Stromal cell of bone marrow (primary cell): ENCODE measurements at regions not wholly inside any gene's neighbourhood (a gene's known extent, or its start where the extent isn't known, plus 50 kb on each side); places are given as distances from the start of the nearest gene placed in this dataset.
"Not testable (repeated sequence)": the region's sequence is repeated elsewhere in the genome, so short reads cannot be mapped to it uniquely, and the experiment has no call there.

Experiments used
- DNase-seq: peaks from one replicate; pipeline ENCODE4 v3.0.0-alpha.2; 2012; ENCODE audit warnings: low read depth

GRCh38 chr12:59345406-59345805, 250.4 kb upstream of the SLC16A7 start:
- no peak for DNase-seq

GRCh38 chr12:59344224-59344623, 251.6 kb upstream of the SLC16A7 start:
- DNase-seq: no peak

- no peak for DNase-seq
Measured at GRCh38 chr12:59329462-59329861, 266.4 kb upstream of the SLC16A7 start.

GRCh38 chr12:59328395-59329075, 267.3 kb upstream of the SLC16A7 start:
- DNase-seq: not testable (repeated sequence)

- DNase-seq: not testable (repeated sequence)
Measured at GRCh38 chr12:59326457-59326856, 269.4 kb upstream of the SLC16A7 start.

GRCh38 chr12:59322473-59322872, 273.4 kb upstream of the SLC16A7 start:
- no peak for DNase-seq

- no peak for DNase-seq
Measured at GRCh38 chr12:59321278-59321677, 274.6 kb upstream of the SLC16A7 start.

GRCh38 chr12:59320112-59320511, 275.7 kb upstream of the SLC16A7 start:
- DNase-seq: no peak

GRCh38 chr12:59318940-59319339, 276.9 kb upstream of the SLC16A7 start:
- DNase-seq: no peak

- DNase-seq: no peak
Measured at GRCh38 chr12:59317598-59317997, 278.2 kb upstream of the SLC16A7 start.

GRCh38 chr12:59316938-59317337, 278.9 kb upstream of the SLC16A7 start:
- DNase-seq: no peak

GRCh38 chr12:59316354-59316753, 279.5 kb upstream of the SLC16A7 start:
- not testable (repeated sequence) for DNase-seq

GRCh38 chr12:59314209-59314608, 281.6 kb upstream of the SLC16A7 start:
- DNase-seq: no peak

GRCh38 chr12:59304077-59304721, 291.6 kb upstream of the SLC16A7 start:
- no peak for DNase-seq

GRCh38 chr12:59298296-59298695, 297.5 kb upstream of the SLC16A7 start:
- no peak for DNase-seq

GRCh38 chr12:59294221-59294620, 301.6 kb upstream of the SLC16A7 start:
- no peak for DNase-seq

- no peak for DNase-seq
Measured at GRCh38 chr12:59282999-59283398, 312.8 kb upstream of the SLC16A7 start.

GRCh38 chr12:59273561-59273960, 322.3 kb upstream of the SLC16A7 start:
- DNase-seq: not testable (repeated sequence)

GRCh38 chr12:59268295-59268809, 327.5 kb upstream of the SLC16A7 start:
- DNase-seq: no peak

- DNase-seq: no peak
Measured at GRCh38 chr12:59260202-59260601, 335.6 kb upstream of the SLC16A7 start.

GRCh38 chr12:59252731-59253130, 332.4 kb upstream of the LRIG3 start:
- DNase-seq: no peak

GRCh38 chr12:59250766-59251165, 330.5 kb upstream of the LRIG3 start:
- DNase-seq: no peak

GRCh38 chr12:59240048-59240447, 319.7 kb upstream of the LRIG3 start:
- DNase-seq: no peak

- DNase-seq: no peak
Measured at GRCh38 chr12:59234391-59234790, 314.1 kb upstream of the LRIG3 start.
